Astrocyte of the hippocampus (primary cell): ENCODE measurements at regions not wholly inside any gene's neighbourhood (a gene's known extent, or its start where the extent isn't known, plus 50 kb on each side); places are given as distances from the start of the nearest gene placed in this dataset.

Source experiments
- DNase-seq: peaks from one replicate; pipeline ENCODE4 v3.0.0; 2011; ENCODE audit warnings: low read depth, low spot score

DNA sequence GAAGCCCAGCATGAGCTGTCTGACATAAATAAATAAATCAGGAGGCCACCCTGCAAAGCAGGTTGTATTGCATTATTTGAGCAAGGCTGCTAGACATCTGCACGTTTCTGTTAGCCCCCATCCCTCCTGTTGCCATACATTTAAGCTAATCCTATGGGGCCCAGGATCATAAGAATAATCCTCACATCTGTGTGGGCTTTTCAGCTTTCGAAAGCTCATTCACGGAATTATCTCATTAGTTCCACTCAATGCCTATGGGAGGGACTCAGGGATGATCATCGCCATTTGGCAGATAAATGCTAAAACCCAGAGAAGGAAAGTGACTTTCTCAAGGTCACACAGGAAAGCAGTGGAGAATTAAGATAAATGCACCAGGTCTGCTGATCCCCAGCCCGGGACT, 123.4 kb downstream of the TLE3 start:
- no peak for DNase-seq

DNA sequence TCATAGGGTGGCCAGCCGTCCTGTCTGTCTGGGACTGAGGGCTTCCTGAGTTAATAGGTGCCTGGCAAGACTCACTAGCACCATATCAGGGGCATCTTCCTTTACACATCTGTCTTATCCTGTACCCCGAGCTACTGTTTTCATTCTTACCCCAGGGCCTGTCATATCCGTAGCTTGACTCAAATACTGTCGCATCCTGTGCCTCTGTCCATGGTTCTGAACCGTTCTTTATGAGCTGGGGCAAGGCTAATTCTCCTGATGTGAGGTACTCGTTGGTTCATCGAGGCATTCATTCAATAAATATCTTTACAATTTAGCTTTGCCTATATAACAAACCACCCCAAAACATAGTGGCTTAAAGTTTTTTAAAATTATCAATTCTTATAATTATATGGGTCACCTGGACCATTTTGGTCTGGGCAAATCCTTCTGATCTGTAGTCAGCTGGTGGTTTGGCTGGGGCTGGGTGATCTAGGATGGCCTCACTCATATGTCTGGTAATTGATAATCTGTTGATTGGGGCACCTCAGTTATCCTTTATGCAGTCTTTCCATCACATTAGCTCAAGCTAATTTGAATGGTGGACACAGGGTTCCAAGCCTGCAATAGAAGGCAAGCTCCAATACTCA, 121.2 kb downstream of the TLE3 start:
- peak; percentile 79 for DNase-seq

DNA sequence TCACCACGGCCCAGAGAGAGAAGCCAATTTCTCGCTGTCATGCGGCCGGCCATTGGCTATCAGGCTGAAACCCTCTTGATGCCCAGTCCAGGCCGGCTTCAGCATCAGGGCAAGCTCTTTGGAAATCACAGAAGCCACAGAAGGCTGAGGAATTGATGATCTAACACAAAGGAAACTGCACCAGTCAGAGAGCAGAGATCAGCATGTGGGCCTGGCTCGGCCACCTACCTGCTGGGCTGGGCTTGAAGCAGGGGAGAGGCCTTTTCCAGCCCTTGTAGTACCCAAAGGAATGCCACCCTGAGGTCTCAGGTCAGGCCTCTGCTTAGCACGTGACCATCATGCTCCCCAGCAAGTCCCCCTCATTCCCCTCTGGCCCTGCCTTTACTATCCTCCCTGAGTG, 119.1 kb downstream of the TLE3 start:
- DNase-seq = no peak

DNA sequence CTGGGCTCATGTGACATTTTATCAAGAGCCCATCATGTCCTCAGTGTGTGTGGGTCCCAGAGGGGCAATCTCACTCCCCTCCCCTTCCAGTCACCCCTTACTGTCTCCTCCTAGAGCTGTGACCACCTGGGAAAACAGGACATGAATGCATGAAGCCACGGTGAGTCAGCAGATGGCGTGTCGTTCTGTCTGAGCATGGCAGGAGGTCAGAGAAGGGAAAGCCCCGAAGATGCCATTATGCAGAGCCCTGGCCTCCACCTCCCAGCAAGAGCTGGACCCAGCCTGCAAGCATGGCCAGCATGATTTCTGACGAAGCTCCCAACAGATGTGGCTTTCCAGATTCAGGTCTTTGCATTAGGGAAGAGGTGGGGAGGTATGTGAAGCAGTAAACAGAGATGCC, 118.5 kb downstream of the TLE3 start:
- peak; percentile 56 for DNase-seq

DNA sequence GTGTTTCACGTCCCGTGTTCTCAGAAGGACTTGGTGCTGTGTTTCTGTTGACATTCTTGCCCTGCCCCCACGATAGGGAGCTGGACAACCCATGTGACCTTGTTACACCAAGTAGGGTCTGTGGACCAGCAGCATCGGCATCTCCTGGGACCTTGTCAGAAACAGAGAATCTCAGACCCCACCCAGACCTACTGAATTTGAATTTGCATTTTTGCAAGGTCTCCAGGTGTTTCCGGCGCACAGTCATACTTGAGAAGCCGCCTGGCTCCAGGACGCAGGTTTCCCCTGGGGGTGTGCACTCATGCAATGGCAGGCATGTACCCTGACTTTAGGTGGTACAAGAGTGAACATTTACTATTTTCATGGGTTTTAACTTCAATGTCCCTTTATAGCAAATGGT, 117.9 kb downstream of the TLE3 start:
- DNase-seq = no peak

DNA sequence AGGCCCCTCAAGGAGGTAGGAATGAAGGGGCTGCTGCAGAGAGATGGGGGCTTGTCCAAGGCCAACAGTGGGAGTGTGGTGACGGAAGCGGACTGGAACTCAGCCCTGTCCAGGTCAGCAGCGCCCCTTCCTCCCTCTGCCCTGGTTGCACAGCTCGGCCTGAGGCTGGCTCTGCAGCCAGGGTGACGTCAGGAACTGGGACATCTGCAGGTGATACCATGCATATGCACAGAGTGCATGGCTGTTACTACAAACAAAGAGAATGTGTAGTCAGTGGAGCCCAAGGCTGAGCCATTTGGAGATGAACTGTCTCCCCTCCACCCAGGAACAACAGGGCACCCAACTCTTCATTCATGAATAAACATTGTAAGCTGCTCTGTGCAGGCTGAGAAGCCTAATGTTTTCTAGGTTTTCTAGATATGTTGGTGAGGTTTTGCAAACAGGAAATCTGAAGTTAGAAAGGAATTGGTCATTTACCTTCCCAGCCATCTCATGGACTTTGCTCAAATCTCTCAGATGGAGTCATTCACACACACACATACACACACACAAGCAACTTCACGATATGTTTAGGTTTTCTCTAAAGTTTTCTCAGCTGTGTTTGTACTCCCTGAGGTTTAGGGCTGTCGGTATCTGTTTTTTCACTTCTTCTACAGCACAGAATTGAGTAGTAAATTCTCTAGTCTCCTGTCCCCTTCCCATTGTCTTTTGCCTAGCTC, 117.2 kb downstream of the TLE3 start:
- DNase-seq = no peak

DNA sequence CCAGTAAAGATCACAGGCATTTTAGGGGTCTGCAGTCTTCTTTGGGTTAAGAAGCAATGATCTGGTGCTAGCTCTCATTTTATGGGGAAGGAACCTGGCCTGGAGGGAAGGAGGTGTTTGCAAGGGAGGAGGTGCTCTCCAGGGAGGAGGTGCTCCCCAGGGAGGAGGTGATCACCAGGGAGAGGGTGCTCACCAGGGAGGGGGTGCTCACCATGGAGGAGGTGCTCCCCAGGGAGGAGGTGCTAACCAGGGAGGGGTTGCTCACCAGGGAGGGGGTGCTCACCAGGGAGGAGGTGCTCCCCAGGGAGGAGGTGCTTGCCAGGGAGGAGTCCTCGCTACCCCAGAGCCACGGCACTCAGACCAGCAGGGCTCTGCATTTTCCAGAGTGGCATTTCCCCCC, 115.7 kb downstream of the TLE3 start:
- DNase-seq = no peak

DNA sequence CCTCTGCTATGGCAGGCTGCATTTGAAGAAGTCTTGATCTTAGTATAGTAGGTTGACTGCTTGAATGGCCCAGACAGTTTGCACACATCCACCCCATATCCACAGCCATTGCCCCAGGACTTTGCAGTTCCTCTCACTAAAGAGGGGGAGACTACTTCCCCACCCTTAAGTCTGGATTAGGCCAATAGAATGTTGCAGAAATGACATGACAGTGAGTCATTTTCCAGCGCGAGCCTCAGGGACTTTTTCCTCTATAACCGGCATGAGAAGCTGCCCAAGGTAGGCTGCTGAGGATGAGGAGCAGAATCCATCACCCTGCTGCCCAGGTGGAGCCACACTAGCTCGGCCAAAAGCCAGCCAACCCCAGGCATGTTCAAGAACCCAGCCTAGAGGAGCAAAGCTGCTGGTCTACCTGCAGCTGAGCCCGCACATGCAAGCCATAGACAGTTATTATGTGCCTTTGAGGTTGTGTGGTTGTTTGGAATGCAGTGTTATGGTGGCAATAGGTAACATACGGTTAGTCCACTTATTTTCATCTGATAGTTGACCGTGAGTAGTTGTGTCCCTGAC, 113.9 kb downstream of the TLE3 start:
- DNase-seq = peak; percentile 33

DNA sequence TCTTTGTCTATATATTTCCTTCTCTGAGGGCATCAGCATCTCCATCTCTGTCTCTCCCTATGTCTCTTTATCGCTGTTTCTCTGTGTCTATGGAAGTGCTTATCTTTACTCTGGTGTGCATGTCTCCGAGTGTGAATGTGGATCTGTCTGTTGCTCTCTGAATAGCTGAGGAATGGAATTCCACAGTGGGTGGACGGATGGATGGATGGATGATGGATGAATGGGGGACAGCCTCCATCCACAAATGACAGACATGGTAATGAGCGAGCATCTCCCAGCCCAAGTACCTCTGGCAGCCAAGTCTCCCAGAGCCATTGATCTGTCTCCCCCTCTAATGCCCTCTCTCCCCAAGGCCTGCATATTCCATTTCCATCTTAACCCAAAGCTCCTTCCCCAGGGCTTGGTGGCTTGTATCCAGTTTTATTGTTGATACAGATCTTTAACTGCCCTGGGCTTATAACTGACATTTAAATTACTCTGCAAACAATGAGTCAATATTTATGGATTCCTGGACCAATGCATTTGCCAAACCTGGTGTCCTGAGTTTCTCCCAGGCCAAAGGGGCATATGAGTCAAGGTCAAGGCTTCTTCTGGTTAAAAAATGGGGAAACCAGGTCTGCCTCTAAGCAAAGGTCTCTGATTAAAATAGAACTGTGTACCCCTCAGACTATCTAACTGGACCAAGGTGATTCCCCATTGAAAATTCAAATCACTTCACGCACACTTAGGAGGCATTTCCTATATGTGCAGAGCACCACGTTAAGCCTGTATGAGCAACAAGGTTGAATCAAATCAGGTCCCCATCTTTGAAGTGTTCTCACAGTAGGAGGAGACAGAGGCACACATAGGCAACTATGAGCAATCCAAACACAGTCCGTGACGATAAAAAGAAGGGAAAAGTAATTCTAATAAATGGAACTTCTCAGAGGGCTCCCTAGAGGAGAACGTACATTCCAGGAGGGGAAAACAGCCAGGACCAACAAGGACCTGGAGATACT, 109.9 kb downstream of the TLE3 start:
- no peak for DNase-seq

DNA sequence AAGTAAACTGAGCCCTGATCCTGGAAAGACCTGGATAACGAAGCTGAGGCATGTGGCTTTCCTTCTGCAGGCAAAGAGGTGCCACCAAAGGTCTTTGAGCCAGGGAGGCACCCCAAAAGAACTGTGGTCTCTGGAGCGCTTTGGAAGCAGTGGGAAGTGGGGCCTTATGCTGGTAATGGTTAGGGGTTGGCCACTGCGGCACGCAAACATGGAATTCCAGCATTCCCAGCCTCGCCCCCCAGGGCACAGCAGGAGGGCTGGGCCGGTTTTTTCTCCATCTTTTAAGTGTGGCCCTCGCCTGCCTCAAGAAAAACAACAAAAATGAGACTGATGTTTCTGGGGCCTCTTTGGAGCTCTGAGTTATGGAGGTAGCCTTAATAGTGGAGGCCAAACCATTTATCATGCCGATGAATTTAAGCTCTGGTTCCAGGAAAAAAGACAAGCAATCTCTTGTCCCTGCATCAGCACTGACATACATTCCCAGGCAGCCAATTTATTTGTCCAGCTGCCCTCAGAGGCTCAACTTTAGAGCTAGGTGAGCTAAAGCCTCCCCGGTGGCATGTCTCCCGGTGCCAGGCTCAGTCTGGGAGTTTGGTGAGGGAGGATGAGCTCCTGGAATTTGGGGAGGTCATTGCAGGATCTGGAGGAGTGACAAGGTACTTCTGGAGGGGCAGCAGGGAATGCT, 109.0 kb downstream of the TLE3 start:
- no peak for DNase-seq

DNA sequence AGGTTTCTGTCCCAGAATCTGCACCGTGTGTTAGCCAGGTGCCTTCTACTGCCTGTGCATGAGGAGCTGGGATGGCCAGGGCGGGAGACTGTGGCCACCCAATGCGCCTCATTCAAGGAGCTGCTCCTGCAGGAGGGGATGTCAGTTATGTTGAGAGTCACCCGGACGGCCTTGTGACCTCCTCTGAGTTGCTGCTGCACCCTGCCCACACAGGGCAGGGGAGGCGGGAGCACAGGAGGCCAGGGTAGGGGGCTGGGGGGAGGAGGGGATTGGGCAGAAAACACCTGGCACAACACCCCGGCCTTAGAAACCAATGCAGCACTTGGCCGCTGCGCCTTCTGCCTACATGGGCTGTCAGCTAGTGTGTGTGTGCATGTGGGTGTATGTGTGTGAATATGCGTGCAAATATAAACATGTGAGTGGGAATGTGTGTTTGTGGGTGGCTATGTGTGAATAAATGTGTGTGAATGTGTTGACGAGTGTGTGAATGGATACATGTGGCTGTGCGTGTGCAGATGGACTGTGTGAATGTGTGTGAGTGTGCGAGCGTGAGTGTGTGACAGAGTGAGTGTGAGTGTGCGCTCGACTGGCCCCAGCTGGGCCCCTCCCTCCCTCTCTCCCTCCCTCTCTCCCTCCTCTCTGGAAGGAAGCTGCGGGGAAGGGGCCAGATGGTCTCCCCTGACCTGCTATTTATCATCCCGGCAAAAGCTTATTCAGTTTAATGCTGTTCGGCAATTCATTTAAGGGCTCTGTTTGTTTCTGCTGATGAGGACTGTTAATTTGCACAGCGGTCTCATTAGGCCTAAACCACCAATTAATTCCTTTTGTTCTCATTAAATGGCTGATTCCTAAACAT, 106.9 kb downstream of the TLE3 start:
- DNase-seq = no peak

DNA sequence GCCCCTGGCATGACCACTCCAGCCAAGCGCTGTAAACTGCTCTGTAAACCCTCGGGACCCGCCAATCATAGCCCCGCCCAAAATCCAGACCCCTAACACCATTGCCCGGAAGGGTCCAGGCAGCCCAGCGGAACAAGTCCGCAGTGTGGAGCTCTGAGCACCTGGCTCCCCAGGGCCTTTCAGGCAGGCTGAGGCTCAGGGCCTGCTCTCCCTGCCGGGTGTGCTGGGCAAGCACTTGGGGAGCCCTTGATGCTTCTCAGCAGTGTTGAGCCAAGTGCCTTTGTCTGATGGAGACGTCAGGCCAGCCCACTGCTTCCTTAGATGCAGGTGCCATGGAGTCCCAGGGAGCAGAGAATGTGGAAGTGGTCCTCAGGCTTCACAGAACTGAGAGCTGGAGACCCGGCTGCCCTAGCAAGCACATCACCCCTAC, 106.2 kb downstream of the TLE3 start:
- no peak for DNase-seq

DNA sequence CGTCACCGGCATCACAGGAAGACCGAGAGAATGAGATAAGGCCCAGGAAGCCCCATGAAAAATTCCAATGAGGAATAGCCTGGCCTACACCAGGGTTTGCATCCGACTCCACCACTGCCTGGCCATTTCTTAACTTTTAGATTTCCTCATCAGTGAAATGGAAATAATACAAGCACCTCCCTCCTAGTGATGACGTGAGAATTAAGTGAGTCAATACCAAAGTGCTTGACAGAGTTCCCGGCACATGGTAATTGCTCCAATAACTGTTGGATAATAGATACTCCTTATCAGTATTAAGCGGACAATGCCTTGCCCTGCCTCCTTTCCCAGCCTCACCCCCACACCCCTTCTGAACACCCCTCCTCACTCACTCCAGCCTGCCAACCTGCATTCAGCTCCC, 105.4 kb downstream of the TLE3 start:
- no peak for DNase-seq

DNA sequence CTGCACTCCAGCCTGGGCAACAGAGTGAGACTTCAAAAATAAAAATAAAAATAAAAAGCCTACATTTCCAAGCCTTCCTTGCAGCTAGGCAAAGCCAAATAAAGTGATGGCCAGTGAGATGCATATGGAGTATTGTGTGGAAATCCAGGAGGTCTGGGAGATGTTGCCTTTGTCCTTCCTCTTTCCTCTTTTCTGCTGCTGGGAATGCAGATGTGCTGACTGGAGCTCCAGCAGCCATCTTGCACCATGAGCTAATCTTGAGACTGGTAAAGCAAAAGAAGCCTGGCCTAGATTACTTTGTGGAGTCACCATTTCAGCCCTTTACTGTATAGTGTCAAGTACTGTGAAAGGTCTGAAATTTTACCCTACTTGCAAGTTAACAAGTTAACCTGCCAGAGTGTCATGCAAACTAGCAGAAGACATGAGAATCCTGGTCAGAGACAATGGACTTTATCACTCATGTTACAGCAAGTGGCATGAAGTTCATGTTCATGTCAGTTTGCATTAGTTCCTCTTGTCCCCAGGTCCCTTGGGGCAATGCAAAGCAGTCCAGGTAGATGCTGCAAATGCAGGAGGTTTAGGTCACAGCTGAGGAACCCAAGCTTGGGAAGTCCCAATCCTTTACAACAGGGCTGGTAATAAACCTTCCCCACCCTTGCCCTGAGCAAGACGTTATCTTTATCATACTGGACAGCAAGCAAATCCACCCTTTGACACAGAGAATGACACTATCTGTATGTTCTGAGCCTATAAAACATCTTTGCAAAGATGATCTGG, 103.1 kb downstream of the TLE3 start:
- no peak for DNase-seq

DNA sequence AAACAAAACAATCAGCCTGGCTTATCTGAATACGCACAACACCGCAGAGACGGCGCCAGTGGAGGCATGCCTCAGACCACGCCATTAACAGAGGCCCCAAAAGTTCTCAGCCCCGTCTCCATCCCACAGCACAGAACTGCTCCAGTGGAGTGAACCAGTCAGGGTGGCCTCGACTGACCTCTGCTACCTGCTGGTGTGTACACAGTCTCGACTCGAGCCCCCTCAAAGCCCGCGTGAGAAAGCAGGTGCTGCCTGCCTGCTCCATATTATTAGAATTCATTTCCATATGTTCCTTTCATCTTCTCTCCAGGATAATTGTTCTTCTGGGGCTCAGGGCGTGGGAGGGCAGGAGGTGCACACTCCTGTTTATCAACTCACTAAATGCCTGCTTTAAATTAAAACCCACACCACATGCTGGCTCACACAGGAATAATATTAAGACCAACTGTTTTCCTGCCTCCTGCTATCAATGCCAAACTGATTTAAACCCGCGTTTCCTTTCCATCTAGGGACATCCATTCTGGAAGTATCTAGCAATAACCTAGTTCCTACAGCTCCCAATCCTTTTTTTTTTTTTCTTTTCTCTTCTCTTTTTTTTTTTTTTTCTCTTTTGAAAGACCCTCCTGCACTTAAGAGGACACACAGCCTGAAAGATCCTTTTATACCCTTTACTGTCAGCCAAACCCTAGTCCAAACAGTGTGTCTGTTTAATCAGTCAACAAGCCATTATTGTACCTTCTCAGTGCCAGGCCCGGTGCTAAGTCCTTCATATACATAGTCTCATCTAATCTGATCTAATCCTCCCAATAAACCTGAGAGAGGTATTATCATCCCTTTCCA, 101.2 kb downstream of the TLE3 start:
- DNase-seq = no peak

DNA sequence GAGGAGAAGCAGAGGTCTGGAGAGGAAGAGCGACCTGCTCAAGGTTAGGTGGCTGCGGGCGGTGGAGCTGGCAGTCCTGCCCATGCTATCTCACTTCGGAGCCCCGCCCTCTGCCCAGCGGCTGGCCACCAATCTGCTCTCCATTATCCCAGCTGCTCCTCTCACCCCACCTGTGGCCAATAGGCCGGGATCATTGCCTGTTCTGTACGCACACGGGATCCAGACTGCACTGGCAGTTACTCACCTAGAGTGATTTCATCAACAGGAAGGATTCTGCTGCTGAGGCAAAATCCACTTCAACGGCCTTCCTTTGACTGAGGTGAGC, 100.6 kb downstream of the TLE3 start:
- no peak for DNase-seq
